D721Med (cell line): ENCODE measurements at regions not wholly inside any gene's neighbourhood (a gene's known extent, or its start where the extent isn't known, plus 50 kb on each side); places are given as distances from the start of the nearest gene placed in this dataset.

ENCODE experiments used
- DNase-seq: peaks from one replicate; pipeline ENCODE4 v3.0.0; 2011; ENCODE audit warnings: low spot score; ENCODE audit not compliant: insufficient read length
- FAIRE-seq: peaks from 2 replicates; lab custom pipeline; 2011; peaks lifted over from hg19 to GRCh38; lab: Jason Lieb, UNC
- CTCF ChIP-seq: IDR thresholded peaks from 2 replicates; pipeline ENCODE4 v1.5.1; 2012; ENCODE audit warnings: mild to moderate bottlenecking, control low read depth; ENCODE audit not compliant: insufficient read depth; ENCODE audit errors: missing control alignments

DNA sequence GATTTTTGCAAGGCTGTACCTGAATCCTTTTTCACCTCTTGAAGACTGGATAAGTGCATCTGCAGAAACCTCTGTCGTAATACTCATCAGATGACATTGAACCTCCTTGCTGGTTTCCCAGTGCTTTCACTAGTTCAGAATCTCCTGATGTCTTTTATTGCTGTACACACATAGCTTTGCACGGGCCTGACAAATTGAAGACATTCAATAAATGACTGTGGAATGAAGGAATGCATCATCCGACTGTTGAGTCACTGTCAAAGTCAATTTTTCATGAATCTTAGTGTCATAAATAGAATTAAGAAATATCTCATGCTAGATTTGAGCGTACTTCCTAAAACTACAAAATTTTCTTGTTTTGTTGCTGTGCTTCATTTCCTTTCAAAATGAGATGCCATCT lies 598.2 kb upstream of the MAP3K7 start:
- no peak for TF ChIP-seq CTCF
- FAIRE-seq: no peak

DNA sequence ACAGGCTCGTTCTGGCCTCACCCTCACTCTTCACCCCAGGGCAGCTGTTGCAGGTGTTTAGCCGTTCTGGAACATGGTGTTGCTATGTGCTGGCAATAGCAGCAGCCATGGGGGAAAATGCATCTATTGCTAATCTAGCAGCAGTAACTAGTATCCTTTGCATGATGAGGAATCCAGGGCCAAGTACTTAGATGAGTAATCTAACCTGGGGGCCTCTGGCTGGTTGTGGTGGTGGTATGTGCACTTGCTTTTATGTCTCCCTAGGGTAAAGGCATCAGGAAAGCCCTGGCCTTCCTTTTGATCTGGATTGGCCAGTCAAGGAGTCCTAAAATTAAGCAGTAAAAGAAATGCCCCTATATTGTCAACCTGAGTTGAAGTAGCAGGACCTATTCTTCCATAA lies 594.5 kb upstream of the MAP3K7 start:
- no peak for TF ChIP-seq CTCF
- DNase-seq (no peak), FAIRE-seq (no peak)

More for the DNA sequence above, 598.2 kb upstream of the MAP3K7 start:
- DNase-seq: no peak

- DNase-seq: no peak
- peak; percentile 16 for FAIRE-seq
- no peak for TF ChIP-seq CTCF
These were observed 586.8 kb upstream of the MAP3K7 start for GRCh38 chr6:91173651-91174050.

DNA sequence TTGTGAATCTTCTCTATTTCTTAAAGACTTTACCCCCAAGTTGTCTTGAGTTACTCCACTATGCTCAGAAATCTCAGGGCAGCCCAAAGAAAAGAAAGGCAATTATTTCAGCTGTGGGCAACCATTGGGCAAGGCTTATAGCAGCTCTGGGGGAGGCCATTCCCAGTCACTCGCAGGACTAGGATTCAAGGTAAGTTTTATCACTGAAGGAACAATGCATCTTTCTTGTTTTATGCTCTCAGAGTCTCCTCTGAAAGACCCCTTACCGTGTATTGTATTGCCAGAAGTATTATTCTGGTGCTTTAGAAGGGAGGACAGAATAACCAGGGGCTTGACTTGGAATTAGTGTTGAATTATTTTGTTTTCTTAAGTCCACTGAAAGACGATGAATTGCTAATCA lies 586.3 kb upstream of the MAP3K7 start:
- no peak for DNase-seq
- FAIRE-seq: no peak
- TF ChIP-seq CTCF: no peak

DNA sequence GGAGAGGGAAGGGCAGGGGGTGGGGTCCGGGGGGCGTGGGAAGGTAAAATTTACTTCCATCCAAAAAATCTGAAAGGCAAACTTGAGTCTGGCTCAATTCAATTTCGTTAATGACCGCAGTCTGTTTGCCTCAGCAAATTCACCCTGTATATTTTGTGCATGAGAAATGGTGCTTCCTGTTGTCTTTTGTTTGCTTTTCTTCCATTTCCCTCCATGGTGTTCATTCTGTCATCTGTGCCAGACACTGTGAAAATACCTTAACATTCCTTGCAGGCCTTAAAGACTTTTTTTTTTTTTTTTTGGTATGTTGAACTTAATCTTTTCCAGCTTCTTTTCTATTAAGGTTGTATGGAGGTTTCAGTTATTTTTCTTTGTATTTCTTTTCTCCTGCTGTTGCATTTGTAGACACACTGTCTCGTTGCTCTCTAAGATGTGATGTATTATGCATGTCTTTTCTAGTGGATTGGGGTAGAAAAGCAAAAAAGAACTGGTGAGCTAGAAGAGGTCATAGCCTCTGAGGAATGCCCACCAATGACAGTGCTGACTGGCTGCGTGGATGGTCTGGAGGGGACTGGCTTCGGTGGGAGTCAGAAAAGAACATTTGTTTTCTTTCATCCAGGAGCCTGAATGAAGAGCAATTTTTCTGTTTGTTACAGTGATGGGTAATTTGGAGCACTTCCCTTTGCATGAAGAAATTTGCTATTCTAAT lies 585.0 kb upstream of the MAP3K7 start:
- TF ChIP-seq CTCF: no peak
- FAIRE-seq (no peak), DNase-seq (no peak)

- FAIRE-seq (no peak), DNase-seq (no peak)
- TF ChIP-seq CTCF: peak; percentile 16
These were observed 581.0 kb upstream of the MAP3K7 start for GRCh38 chr6:91167846-91168245.

DNA sequence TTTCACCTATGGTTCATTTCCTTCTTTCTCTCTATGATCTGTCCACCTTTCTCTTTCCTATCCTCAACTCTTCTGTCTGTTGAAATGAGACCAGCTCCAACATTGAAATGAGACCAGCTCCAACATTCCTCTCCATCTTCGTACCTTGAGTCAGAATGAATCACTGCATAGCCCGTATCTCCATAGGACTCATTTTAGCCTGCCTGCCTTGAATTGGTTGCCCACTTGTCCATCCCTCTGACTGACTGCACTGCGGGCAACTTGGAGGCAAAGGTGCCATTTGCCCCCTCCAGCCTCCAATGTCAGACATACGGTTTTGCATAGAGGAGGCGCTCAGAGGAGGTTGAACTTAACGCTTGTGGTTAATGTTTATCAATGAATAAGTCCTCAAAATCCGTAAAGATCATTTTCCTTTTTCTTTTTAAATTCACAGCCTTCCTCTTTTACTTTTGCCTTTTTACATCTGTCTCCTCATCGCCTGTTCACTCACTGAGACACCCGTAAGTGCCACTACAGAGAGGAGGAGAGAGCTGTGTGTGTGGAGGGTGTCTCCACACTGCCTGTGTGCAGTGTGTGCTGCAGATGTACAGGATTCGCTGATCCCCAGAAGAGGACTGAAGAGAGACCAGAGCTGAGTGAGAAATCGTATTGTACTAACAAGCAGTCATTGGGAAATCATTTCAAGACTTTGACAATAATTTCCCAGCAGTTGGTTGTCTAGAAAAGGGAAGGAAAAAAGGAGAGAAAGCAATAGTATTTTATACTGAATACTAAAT lies 579.6 kb upstream of the MAP3K7 start:
- no peak for DNase-seq
- FAIRE-seq: no peak
- TF ChIP-seq CTCF: no peak
